ENCODE measurements at regions not wholly inside any gene's neighbourhood (a gene's known extent, or its start where the extent isn't known, plus 50 kb on each side); places are given as distances from the start of the nearest gene placed in this dataset.
A peak's percentile ranks its signal among the peaks of the same experiment; 100 is the strongest.
"Not testable (repeated sequence)": the region's sequence is repeated elsewhere in the genome, so short reads cannot be mapped to it uniquely, and the experiment has no call there.

- no peak for DNase-seq (ENCODE audit: low read depth in 2 of 2)
Observed at GRCh38 chr7:82624965-82625364, 181.4 kb upstream of the CACNA2D1 start.

GRCh38 chr7:82624337-82624736 lies 180.8 kb upstream of the CACNA2D1 start:
- no peak for DNase-seq (ENCODE audit: low read depth in 2 of 2)

- DNase-seq (ENCODE audit: low read depth in 2 of 2) = no peak
Observed at GRCh38 chr7:82623812-82624211, 180.2 kb upstream of the CACNA2D1 start.

GRCh38 chr7:82617156-82617555 lies 173.6 kb upstream of the CACNA2D1 start:
- no peak for DNase-seq (ENCODE audit: low read depth in 2 of 2)

GRCh38 chr7:82616059-82616728 lies 172.6 kb upstream of the CACNA2D1 start:
- DNase-seq (ENCODE audit: low read depth in 2 of 2) = no peak

GRCh38 chr7:82615527-82615926 lies 171.9 kb upstream of the CACNA2D1 start:
- DNase-seq (ENCODE audit: low read depth in 2 of 2) = no peak

GRCh38 chr7:82609746-82610145 lies 166.2 kb upstream of the CACNA2D1 start:
- no peak for DNase-seq (ENCODE audit: low read depth in 2 of 2)

GRCh38 chr7:82605247-82605864 lies 161.8 kb upstream of the CACNA2D1 start:
- no peak for DNase-seq (ENCODE audit: low read depth in 2 of 2)

GRCh38 chr7:82602066-82602465 lies 158.5 kb upstream of the CACNA2D1 start:
- DNase-seq (ENCODE audit: low read depth in 2 of 2) = no peak

GRCh38 chr7:82600531-82600930 lies 157.0 kb upstream of the CACNA2D1 start:
- DNase-seq (ENCODE audit: low read depth in 2 of 2) = no peak

GRCh38 chr7:82599895-82600294 lies 156.3 kb upstream of the CACNA2D1 start:
- no peak for DNase-seq (ENCODE audit: low read depth in 2 of 2)

GRCh38 chr7:82598958-82599357 lies 155.4 kb upstream of the CACNA2D1 start:
- DNase-seq (ENCODE audit: low read depth in 2 of 2) = no peak

GRCh38 chr7:82595795-82596194 lies 152.2 kb upstream of the CACNA2D1 start:
- not testable (repeated sequence) for DNase-seq (ENCODE audit: low read depth in 2 of 2)

GRCh38 chr7:82595176-82595575 lies 151.6 kb upstream of the CACNA2D1 start:
- DNase-seq (ENCODE audit: low read depth in 2 of 2) = no peak

- no peak for DNase-seq (ENCODE audit: low read depth in 2 of 2)
Observed at GRCh38 chr7:82594665-82595064, 151.1 kb upstream of the CACNA2D1 start.

- no peak for DNase-seq (ENCODE audit: low read depth in 2 of 2)
Observed at GRCh38 chr7:82593780-82594179, 150.2 kb upstream of the CACNA2D1 start.

GRCh38 chr7:82592416-82592815 lies 148.8 kb upstream of the CACNA2D1 start:
- no peak for DNase-seq (ENCODE audit: low read depth in 2 of 2)

GRCh38 chr7:82579047-82579446 lies 135.5 kb upstream of the CACNA2D1 start:
- no peak for DNase-seq (ENCODE audit: low read depth in 2 of 2)

- no peak for DNase-seq (ENCODE audit: low read depth in 2 of 2)
Observed at GRCh38 chr7:82578430-82578829, 134.9 kb upstream of the CACNA2D1 start.

- peak; percentile 64 to 66 for DNase-seq (ENCODE audit: low read depth in 2 of 2)
Observed at GRCh38 chr7:82572195-82572880, 128.8 kb upstream of the CACNA2D1 start.

- not testable (repeated sequence) for DNase-seq (ENCODE audit: low read depth in 2 of 2)
Observed at GRCh38 chr7:82571047-82571446, 127.5 kb upstream of the CACNA2D1 start.

GRCh38 chr7:82567841-82568240 lies 124.3 kb upstream of the CACNA2D1 start:
- no peak for DNase-seq (ENCODE audit: low read depth in 2 of 2)

GRCh38 chr7:82567356-82567755 lies 123.8 kb upstream of the CACNA2D1 start:
- no peak for DNase-seq (ENCODE audit: low read depth in 2 of 2)
